GM19455 (cell line): ENCODE measurements at regions not wholly inside any gene's neighbourhood (a gene's known extent, or its start where the extent isn't known, plus 50 kb on each side); places are given as distances from the start of the nearest gene placed in this dataset.
"Not testable (repeated sequence)": the region's sequence is repeated elsewhere in the genome, so short reads cannot be mapped to it uniquely, and the experiment has no call there.

Source experiments
- ATAC-seq: cut with Tn5 transposase; IDR thresholded peaks from one replicate; pipeline ENCODE4 v1.9.1; 2021; ENCODE audit not compliant: unreplicated experiment

- ATAC-seq: no peak
These were observed 216.8 kb downstream of the TUSC1 start for GRCh38 chr9:25461416-25461815.

- ATAC-seq: no peak
These were observed 224.4 kb downstream of the TUSC1 start for GRCh38 chr9:25453875-25454274.

GRCh38 chr9:25449503-25449902 is 228.7 kb downstream of the TUSC1 start:
- no peak for ATAC-seq

GRCh38 chr9:25445721-25446120 is 232.5 kb downstream of the TUSC1 start:
- not testable (repeated sequence) for ATAC-seq

- ATAC-seq: no peak
These were observed 235.7 kb downstream of the TUSC1 start for GRCh38 chr9:25442526-25442925.

- ATAC-seq: no peak
These were observed 250.3 kb downstream of the TUSC1 start for GRCh38 chr9:25427898-25428297.

- ATAC-seq: no peak
These were observed 251.0 kb downstream of the TUSC1 start for GRCh38 chr9:25427290-25427689.

GRCh38 chr9:25421560-25421959 is 256.7 kb downstream of the TUSC1 start:
- no peak for ATAC-seq

GRCh38 chr9:25418974-25419373 is 259.3 kb downstream of the TUSC1 start:
- no peak for ATAC-seq

- ATAC-seq: no peak
These were observed 262.5 kb downstream of the TUSC1 start for GRCh38 chr9:25415718-25416117.

- no peak for ATAC-seq
These were observed 265.6 kb downstream of the TUSC1 start for GRCh38 chr9:25412646-25413045.

GRCh38 chr9:25397746-25398145 is 280.5 kb downstream of the TUSC1 start:
- ATAC-seq: no peak

GRCh38 chr9:25396828-25397227 is 281.4 kb downstream of the TUSC1 start:
- no peak for ATAC-seq

GRCh38 chr9:25381141-25381540 is 297.1 kb downstream of the TUSC1 start:
- ATAC-seq: no peak

- ATAC-seq: no peak
These were observed 301.2 kb downstream of the TUSC1 start for GRCh38 chr9:25377039-25377438.

GRCh38 chr9:25374281-25374680 is 304.0 kb downstream of the TUSC1 start:
- ATAC-seq: no peak

GRCh38 chr9:25366906-25367305 is 311.3 kb downstream of the TUSC1 start:
- no peak for ATAC-seq

GRCh38 chr9:25353783-25354182 is 324.5 kb downstream of the TUSC1 start:
- ATAC-seq: no peak

GRCh38 chr9:25350011-25350410 is 328.2 kb downstream of the TUSC1 start:
- no peak for ATAC-seq

- no peak for ATAC-seq
These were observed 356.1 kb downstream of the TUSC1 start for GRCh38 chr9:25322142-25322541.

- no peak for ATAC-seq
These were observed 367.3 kb downstream of the TUSC1 start for GRCh38 chr9:25310961-25311360.

GRCh38 chr9:25308549-25308948 is 369.7 kb downstream of the TUSC1 start:
- no peak for ATAC-seq

- ATAC-seq: no peak
These were observed 375.6 kb downstream of the TUSC1 start for GRCh38 chr9:25302601-25303000.

- ATAC-seq: not testable (repeated sequence)
These were observed 390.0 kb downstream of the TUSC1 start for GRCh38 chr9:25288195-25288594.
